Heart left ventricle (tissue), 16 donors: ENCODE measurements at regions not wholly inside any gene's neighbourhood (a gene's known extent, or its start where the extent isn't known, plus 50 kb on each side); places are given as distances from the start of the nearest gene placed in this dataset.

Source experiments
- ATAC-seq, 4 donors: fragments of 200-7000 bp; cut with Tn5 transposase; one replicate each; pipeline ENCODE4 v1.9.1; 2020 to 2022; ENCODE audit warnings: moderate library complexity in 4 of 4, mild to moderate bottlenecking in 3 of 4, moderate number of reproducible peaks in 1 of 4
- DNase-seq, 5 donors: peaks; one replicate each; pipeline ENCODE4 v3.0.0-alpha.2; 2020
- H3K27ac ChIP-seq, 12 donors: fragments of 200-600 bp; sonication (generic) in 4 of 12; one replicate each; pipeline versions ENCODE4 v1.5.0 to v1.8.0; 2016 to 2022; ENCODE audit warnings: mild to moderate bottlenecking in 2 of 12
- H3K27me3 ChIP-seq, 9 donors: fragments of 200-600 bp; sonication (generic) in 2 of 9; one replicate each; pipeline versions ENCODE4 v1.5.1 to v1.8.0; 2016 to 2022; ENCODE audit warnings: mild to moderate bottlenecking in 3 of 9
- H3K36me3 ChIP-seq, 9 donors: fragments of 200-600 bp; sonication (generic) in 2 of 9; one replicate each; pipeline versions ENCODE4 v1.5.0 to v1.8.0; 2018 to 2022; ENCODE audit warnings: mild to moderate bottlenecking in 2 of 9
- H3K4me1 ChIP-seq, 12 donors: fragments of 200-600 bp; sonication (generic) in 4 of 12; one replicate each; pipeline versions ENCODE4 v1.5.0 to v1.8.0; 2016 to 2022; ENCODE audit warnings: mild to moderate bottlenecking in 3 of 12
- H3K4me3 ChIP-seq, 12 donors: fragments of 200-600 bp; sonication (generic) in 4 of 12; one replicate each; pipeline versions ENCODE4 v1.5.0 to v1.8.0; 2017 to 2022; ENCODE audit warnings: mild to moderate bottlenecking in 9 of 12, moderate library complexity in 4 of 12
- H3K9me3 ChIP-seq, 12 donors: fragments of 200-600 bp; sonication (generic) in 4 of 12; one replicate each; pipeline versions ENCODE4 v1.5.0 to v1.8.0; 2016 to 2022; ENCODE audit warnings: mild to moderate bottlenecking in 1 of 12
- POLR2A ChIP-seq, 2 donors: fragments of 450-650 bp; IDR thresholded peaks; one replicate each; pipeline ENCODE4 v1.6.1; 2017; ENCODE audit warnings: antibody characterized with exemption in 2 of 2, mild to moderate bottlenecking in 2 of 2, moderate library complexity in 2 of 2
- whole genome bisulfite sequencing, 4 donors: extraction: QIAGEN DNeasy Blood & Tissue Kit in 2 of 4; methylation state at CpG; one replicate each; pipeline versions ENCODE4 v1.1.5 to v1.1.7; 2013 to 2018; 5-methylcytosine and 5-hydroxymethylcytosine counted together
- intact Hi-C, 10 donors: fragments of 100-400 bp; cut with DNase I; formaldehyde crosslinking; loops; one replicate each; pipeline versions ENCODE4 v1.11.1 to v1.14.2; 2022
- TF ChIP-seq, protein P1 (sequence below), 12 donors: fragments of 200-600 bp; sonication (generic) in 4 of 12; IDR thresholded peaks; one replicate each; pipeline versions ENCODE4 v1.5.0 to v1.8.0; 2018 to 2022; ENCODE audit warnings: antibody characterized with exemption in 12 of 12, mild to moderate bottlenecking in 5 of 12
- donor health status: ischemic (EF 13 %, LVEDD 7.1; RV severe dilation, severe dysfunction).
- donor health status: healthy with polysubstance abuse.
- donor health status: DM: no; HTN: yes; CAD: no.
- donor health status: DM: no; HTN: no; CAD: no.
- donor health status: ischemic (EF 25% LVEDD 6.9; RV normal size, moderate dysfunction).
- donor health status: ischemic (EF 25% LVEDD 5.7; RV mildly dilated, moderate dysfunction).
- donor health status: healthy.
- donor health status: DM: yes; HTN: yes; CAD: no.
- donor health status: ischemic (EF 35%, LVEDD 5.7; RV mildly dilated, moderate dysfunction).
- donor health status: nonischemic (EF 11% LVEDD 7.7; RV severe dilation, severe dysfunction).
- donor health status: DM: yes; HTN: yes; CAD: no.
- donor health status: PGD.
- donor health status: ischemic (EF 29% LVEDD 5.4; RV normal size, mild dysfunction).
- donor health status: nonischemic (EF 23%, LVEDD 6.1; RV moderate dilation, normal function).

DNA sequence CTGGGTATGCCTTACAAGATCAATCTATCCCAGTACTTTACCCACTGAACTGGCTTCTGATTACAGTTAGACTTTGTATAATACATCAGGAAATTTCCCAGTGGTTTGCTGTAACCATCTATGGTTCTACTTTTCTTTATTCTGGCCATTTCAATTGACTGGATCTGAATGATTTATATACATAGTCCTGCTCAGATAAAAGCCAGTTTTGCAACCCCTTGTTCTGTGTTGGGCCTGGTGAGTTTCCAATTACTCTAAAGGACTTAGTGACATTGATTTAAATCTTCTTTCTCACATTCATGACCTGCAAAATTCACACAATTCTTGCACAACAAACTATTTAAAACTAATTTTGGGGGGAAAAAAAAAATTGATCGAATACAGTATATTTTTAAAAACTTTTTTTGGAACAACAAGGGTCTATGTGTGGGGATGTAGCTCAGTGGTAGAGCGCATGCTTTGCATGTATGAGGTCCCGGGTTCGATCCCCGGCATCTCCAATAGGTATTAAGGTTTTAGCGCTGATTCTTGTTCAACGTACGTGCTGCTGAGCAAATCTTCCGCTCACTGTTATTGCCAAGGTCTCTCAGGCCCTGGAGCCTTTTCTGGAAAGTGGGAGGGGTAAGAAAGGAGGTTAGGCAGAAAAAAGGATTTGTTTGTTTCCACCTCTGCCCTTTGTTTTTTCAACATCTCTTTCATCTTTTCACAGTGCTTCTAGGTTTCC lies 117.5 kb downstream of the GPX5 start:
- Histone ChIP-seq H3K9me3 (no peaks in the 10 kb centered on the region), H3K36me3 (no peaks in the 10 kb centered on the region), H3K27ac (no peak overlapping the region), H3K27me3 (peaks cover 0 to 42% (median 7%) of the 10 kb centered on the region in 9 donors), H3K4me1 (peaks cover 0 to 2% (median 0%) of the 10 kb centered on the region in 12 donors), H3K4me3 (no peak overlapping the region)
- 21 to 27% (median 23%) methylated on average over 9 of the region's 9 CpGs for WGBS, 4 donors
- TF ChIP-seq POLR2A (IDR thresholded peaks at IDR 0.05): no peak
- TF ChIP-seq, protein P1, sequence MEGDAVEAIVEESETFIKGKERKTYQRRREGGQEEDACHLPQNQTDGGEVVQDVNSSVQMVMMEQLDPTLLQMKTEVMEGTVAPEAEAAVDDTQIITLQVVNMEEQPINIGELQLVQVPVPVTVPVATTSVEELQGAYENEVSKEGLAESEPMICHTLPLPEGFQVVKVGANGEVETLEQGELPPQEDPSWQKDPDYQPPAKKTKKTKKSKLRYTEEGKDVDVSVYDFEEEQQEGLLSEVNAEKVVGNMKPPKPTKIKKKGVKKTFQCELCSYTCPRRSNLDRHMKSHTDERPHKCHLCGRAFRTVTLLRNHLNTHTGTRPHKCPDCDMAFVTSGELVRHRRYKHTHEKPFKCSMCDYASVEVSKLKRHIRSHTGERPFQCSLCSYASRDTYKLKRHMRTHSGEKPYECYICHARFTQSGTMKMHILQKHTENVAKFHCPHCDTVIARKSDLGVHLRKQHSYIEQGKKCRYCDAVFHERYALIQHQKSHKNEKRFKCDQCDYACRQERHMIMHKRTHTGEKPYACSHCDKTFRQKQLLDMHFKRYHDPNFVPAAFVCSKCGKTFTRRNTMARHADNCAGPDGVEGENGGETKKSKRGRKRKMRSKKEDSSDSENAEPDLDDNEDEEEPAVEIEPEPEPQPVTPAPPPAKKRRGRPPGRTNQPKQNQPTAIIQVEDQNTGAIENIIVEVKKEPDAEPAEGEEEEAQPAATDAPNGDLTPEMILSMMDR (IDR thresholded peaks at IDR 0.05): no peak
- intact Hi-C loops: no loop called here
- ATAC-seq: no peak
- DNase-seq: no peak

DNA sequence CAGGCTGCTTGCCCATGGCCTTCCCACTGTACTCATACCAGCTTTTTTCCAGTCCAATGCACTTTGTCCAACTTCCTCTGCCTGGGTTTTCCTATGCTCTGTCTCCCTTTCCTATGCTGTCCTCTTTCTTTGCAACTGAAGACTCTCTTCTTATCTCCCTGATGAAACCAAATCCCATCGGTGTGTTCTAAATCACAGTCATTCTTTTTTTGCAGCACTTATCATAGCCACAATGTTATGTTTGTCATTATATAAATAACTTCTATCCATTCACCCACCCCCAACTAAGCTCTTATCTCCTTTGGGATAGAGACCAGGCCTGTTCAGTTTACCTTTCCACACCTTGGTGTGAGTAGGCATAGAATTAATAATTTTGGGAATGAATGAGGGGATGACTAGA lies 121.0 kb downstream of the GPX5 start:
- H3K27ac ChIP-seq: no peak overlapping the region
- H3K4me3 ChIP-seq: no peak overlapping the region
- no peak for TF ChIP-seq POLR2A (IDR thresholded peaks at IDR 0.05)
- TF ChIP-seq, protein P1 (IDR thresholded peaks at IDR 0.05): no peak
- 13 to 22% (median 18%) methylated on average over 1 of the region's 1 CpG for WGBS, 4 donors
- peaks cover 0 to 56% (median 7%) of the 10 kb centered on the region in 9 donors for H3K27me3 ChIP-seq
- H3K36me3 ChIP-seq: no peaks in the 10 kb centered on the region
- intact Hi-C loops: no loop called here
- DNase-seq (no peak), ATAC-seq (no peak)
- H3K9me3 ChIP-seq: no peaks in the 10 kb centered on the region
- peaks cover 0 to 13% (median 0%) of the 10 kb centered on the region in 12 donors for H3K4me1 ChIP-seq

DNA sequence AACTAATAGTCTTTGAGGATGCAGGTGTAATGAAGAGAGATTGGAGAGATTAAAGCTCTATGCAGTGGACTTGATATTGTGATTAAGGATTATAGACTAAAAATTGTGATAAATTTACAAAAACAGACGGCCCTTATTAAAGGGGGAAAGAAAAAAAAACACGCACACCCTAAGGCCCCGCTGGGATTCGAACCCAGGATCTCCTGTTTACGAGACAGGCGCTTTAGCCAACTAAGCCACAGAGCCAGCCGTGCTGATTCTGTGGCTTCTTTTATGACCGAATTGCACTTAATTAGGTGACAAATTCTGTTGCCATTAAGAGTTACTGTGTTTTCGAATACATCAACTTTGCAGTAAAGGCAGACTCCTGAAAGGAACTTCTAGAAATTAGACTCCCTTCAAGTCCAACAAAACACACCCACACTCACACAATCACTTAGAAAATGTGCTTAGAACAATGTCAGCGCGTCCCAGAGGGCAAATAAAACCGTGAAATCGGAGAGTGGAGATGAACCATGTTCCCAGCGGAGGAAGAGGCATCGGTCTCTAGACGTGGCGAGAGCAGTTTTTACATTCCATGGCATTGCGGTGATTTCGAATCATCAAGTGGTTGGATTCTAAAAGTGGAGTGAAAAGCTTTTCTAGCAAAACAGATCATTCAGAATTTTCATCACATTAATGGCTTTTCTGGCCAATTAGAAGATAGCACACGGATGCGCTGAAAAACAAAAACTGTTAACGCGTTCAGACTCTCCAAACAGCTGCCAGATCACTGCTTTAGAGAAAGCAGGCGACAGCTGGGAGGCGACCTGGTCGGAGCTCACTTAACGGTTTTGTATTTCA lies 122.6 kb downstream of the GPX5 start:
- DNase-seq (peak in 2 of 5 donors; percentile 34 to 35), ATAC-seq (peak in 2 of 4 donors; percentile 42 to 49)
- intact Hi-C loops: no loop called here
- H3K36me3 ChIP-seq: no peaks in the 10 kb centered on the region
- H3K27ac ChIP-seq: no peak overlapping the region
- H3K4me1 ChIP-seq: peaks cover 0 to 13% (median 0%) of the 10 kb centered on the region in 12 donors
- no peaks in the 10 kb centered on the region for H3K9me3 ChIP-seq
- peak overlapping the region in 11 of 12 donors; percentile 3 to 57 (median 46) for H3K4me3 ChIP-seq
- H3K27me3 ChIP-seq: peaks cover 0 to 56% (median 7%) of the 10 kb centered on the region in 9 donors
- 1 to 2% (median 1%) methylated on average over 27 of the region's 27 CpGs for WGBS, 4 donors
- no peak for TF ChIP-seq POLR2A (IDR thresholded peaks at IDR 0.05)
- TF ChIP-seq, protein P1 (IDR thresholded peaks at IDR 0.05): no peak

DNA sequence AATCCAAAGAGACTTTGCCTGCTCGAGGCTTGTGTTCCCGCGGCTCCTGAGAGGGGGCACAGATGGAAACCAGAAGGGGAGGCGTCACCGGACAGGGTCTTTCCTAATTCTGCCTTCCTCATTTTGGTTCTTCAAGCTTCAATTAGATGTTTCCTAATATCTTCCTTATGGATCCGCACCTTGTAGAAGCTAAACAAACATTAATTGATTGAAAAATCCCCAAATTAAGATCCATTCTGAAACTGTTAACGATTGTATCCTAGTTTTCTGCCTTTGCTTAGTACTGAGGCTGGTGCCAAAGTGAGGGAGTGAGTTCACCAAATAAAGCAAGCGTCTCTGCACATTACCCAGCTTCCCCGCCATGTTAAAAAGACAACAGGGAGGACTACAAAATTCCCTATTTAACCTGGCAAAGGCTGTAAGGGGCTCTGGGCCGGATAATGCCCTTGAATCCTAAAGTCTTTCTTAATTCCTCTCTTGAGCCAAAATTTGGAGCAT lies 123.2 kb downstream of the GPX5 start:
- no peaks in the 10 kb centered on the region for H3K9me3 ChIP-seq
- DNase-seq (no peak), ATAC-seq (no peak)
- no peak overlapping the region for H3K27ac ChIP-seq
- H3K36me3 ChIP-seq: no peaks in the 10 kb centered on the region
- peaks cover 0 to 13% (median 0%) of the 10 kb centered on the region in 12 donors for H3K4me1 ChIP-seq
- TF ChIP-seq, protein P1 (IDR thresholded peaks at IDR 0.05): no peak
- no peak for TF ChIP-seq POLR2A (IDR thresholded peaks at IDR 0.05)
- H3K27me3 ChIP-seq: peaks cover 0 to 55% (median 7%) of the 10 kb centered on the region in 9 donors
- WGBS, 4 donors: 10 to 12% (median 11%) methylated on average over 10 of the region's 10 CpGs
- intact Hi-C loops: no loop called here
- H3K4me3 ChIP-seq: peak overlapping the region in 11 of 12 donors; percentile 3 to 57 (median 46)
